Heart left ventricle (tissue), 16 donors: ENCODE measurements at regions not wholly inside any gene's neighbourhood (a gene's known extent, or its start where the extent isn't known, plus 50 kb on each side); places are given as distances from the start of the nearest gene placed in this dataset.

ENCODE experiments used
- ATAC-seq, 4 donors: fragments of 200-7000 bp; cut with Tn5 transposase; one replicate each; pipeline ENCODE4 v1.9.1; 2020 to 2022; ENCODE audit warnings: moderate library complexity in 4 of 4, mild to moderate bottlenecking in 3 of 4, moderate number of reproducible peaks in 1 of 4
- DNase-seq, 5 donors: peaks; one replicate each; pipeline ENCODE4 v3.0.0-alpha.2; 2020
- H3K27ac ChIP-seq, 12 donors: fragments of 200-600 bp; sonication (generic) in 4 of 12; one replicate each; pipeline versions ENCODE4 v1.5.0 to v1.8.0; 2016 to 2022; ENCODE audit warnings: mild to moderate bottlenecking in 2 of 12
- H3K27me3 ChIP-seq, 9 donors: fragments of 200-600 bp; sonication (generic) in 2 of 9; one replicate each; pipeline versions ENCODE4 v1.5.1 to v1.8.0; 2016 to 2022; ENCODE audit warnings: mild to moderate bottlenecking in 3 of 9
- H3K36me3 ChIP-seq, 9 donors: fragments of 200-600 bp; sonication (generic) in 2 of 9; one replicate each; pipeline versions ENCODE4 v1.5.0 to v1.8.0; 2018 to 2022; ENCODE audit warnings: mild to moderate bottlenecking in 2 of 9
- H3K4me1 ChIP-seq, 12 donors: fragments of 200-600 bp; sonication (generic) in 4 of 12; one replicate each; pipeline versions ENCODE4 v1.5.0 to v1.8.0; 2016 to 2022; ENCODE audit warnings: mild to moderate bottlenecking in 3 of 12
- H3K4me3 ChIP-seq, 12 donors: fragments of 200-600 bp; sonication (generic) in 4 of 12; one replicate each; pipeline versions ENCODE4 v1.5.0 to v1.8.0; 2017 to 2022; ENCODE audit warnings: mild to moderate bottlenecking in 9 of 12, moderate library complexity in 4 of 12
- H3K9me3 ChIP-seq, 12 donors: fragments of 200-600 bp; sonication (generic) in 4 of 12; one replicate each; pipeline versions ENCODE4 v1.5.0 to v1.8.0; 2016 to 2022; ENCODE audit warnings: mild to moderate bottlenecking in 1 of 12
- CTCF ChIP-seq, 12 donors: fragments of 200-600 bp; sonication (generic) in 4 of 12; IDR thresholded peaks; one replicate each; pipeline versions ENCODE4 v1.5.0 to v1.8.0; 2018 to 2022; ENCODE audit warnings: antibody characterized with exemption in 12 of 12, mild to moderate bottlenecking in 5 of 12
- POLR2A ChIP-seq, 2 donors: fragments of 450-650 bp; IDR thresholded peaks; one replicate each; pipeline ENCODE4 v1.6.1; 2017; ENCODE audit warnings: antibody characterized with exemption in 2 of 2, mild to moderate bottlenecking in 2 of 2, moderate library complexity in 2 of 2
- WGBS, 4 donors: extraction: QIAGEN DNeasy Blood & Tissue Kit in 2 of 4; methylation state at CpG; one replicate each; pipeline versions ENCODE4 v1.1.5 to v1.1.7; 2013 to 2018; 5-methylcytosine and 5-hydroxymethylcytosine counted together
- intact Hi-C, 10 donors: fragments of 100-400 bp; cut with DNase I; formaldehyde crosslinking; loops; one replicate each; pipeline versions ENCODE4 v1.11.1 to v1.14.2; 2022
- donor health status: ischemic (EF 13 %, LVEDD 7.1; RV severe dilation, severe dysfunction).
- donor health status: healthy with polysubstance abuse.
- donor health status: DM: no; HTN: yes; CAD: no.
- donor health status: DM: no; HTN: no; CAD: no.
- donor health status: ischemic (EF 25% LVEDD 6.9; RV normal size, moderate dysfunction).
- donor health status: ischemic (EF 25% LVEDD 5.7; RV mildly dilated, moderate dysfunction).
- donor health status: healthy.
- donor health status: DM: yes; HTN: yes; CAD: no.
- donor health status: ischemic (EF 35%, LVEDD 5.7; RV mildly dilated, moderate dysfunction).
- donor health status: nonischemic (EF 11% LVEDD 7.7; RV severe dilation, severe dysfunction).
- donor health status: DM: yes; HTN: yes; CAD: no.
- donor health status: PGD.
- donor health status: ischemic (EF 29% LVEDD 5.4; RV normal size, mild dysfunction).
- donor health status: nonischemic (EF 23%, LVEDD 6.1; RV moderate dilation, normal function).

- DNase-seq = no peak
- H3K27me3 ChIP-seq = no peaks in the 10 kb centered on the region
- no peaks in the 10 kb centered on the region for H3K36me3 ChIP-seq
- intact Hi-C loops = no loop called here
- WGBS, 4 donors = 61 to 83% (median 77%) methylated on average over 2 of the region's 2 CpGs
- H3K27ac ChIP-seq = no peak overlapping the region
- H3K9me3 ChIP-seq = no peaks in the 10 kb centered on the region
- no peaks in the 10 kb centered on the region for H3K4me1 ChIP-seq
- H3K4me3 ChIP-seq = no peak overlapping the region
- TF ChIP-seq POLR2A (IDR thresholded peaks at IDR 0.05) = no peak
- no peak for TF ChIP-seq CTCF (IDR thresholded peaks at IDR 0.05)
- ATAC-seq = no peak
Measured at GRCh38 chr2:219962801-219963200, 335.4 kb downstream of the SLC4A3 start.

- Histone ChIP-seq H3K4me3 (no peak overlapping the region), H3K36me3 (no peaks in the 10 kb centered on the region), H3K9me3 (no peaks in the 10 kb centered on the region), H3K4me1 (no peaks in the 10 kb centered on the region), H3K27ac (no peak overlapping the region), H3K27me3 (no peaks in the 10 kb centered on the region)
- TF ChIP-seq CTCF (IDR thresholded peaks at IDR 0.05) = no peak
- no peak for TF ChIP-seq POLR2A (IDR thresholded peaks at IDR 0.05)
- no peak for ATAC-seq
- intact Hi-C loops = no loop called here
- no peak for DNase-seq
- WGBS, 4 donors = 42 to 57% (median 49%) methylated on average over 5 of the region's 5 CpGs
Measured at GRCh38 chr2:219965287-219966194, 338.1 kb downstream of the SLC4A3 start.

GRCh38 chr2:219967247-219968245, 340.1 kb downstream of the SLC4A3 start:
- H3K9me3 ChIP-seq = no peaks in the 10 kb centered on the region
- TF ChIP-seq POLR2A (IDR thresholded peaks at IDR 0.05) = no peak
- TF ChIP-seq CTCF (IDR thresholded peaks at IDR 0.05) = no peak
- no peaks in the 10 kb centered on the region for H3K36me3 ChIP-seq
- ATAC-seq (no peak), DNase-seq (no peak)
- no peaks in the 10 kb centered on the region for H3K4me1 ChIP-seq
- intact Hi-C loops = no loop called here
- no peaks in the 10 kb centered on the region for H3K27me3 ChIP-seq
- WGBS, 4 donors = 54 to 71% (median 67%) methylated on average over 8 of the region's 8 CpGs
- H3K4me3 ChIP-seq = no peak overlapping the region
- H3K27ac ChIP-seq = no peak overlapping the region
